HEK293T (cell line): ENCODE measurements at regions not wholly inside any gene's neighbourhood (a gene's known extent, or its start where the extent isn't known, plus 50 kb on each side); places are given as distances from the start of the nearest gene placed in this dataset.
"Not testable (repeated sequence)": the region's sequence is repeated elsewhere in the genome, so short reads cannot be mapped to it uniquely, and the experiment has no call there.

Experiments used
- ELF4 ChIP-seq: fragments of 450-650 bp; IDR thresholded peaks from 2 replicates; pipeline ENCODE4 v1.6.1; 2017; ENCODE audit warnings: antibody characterized with exemption
- FOXA1 ChIP-seq: fragments of 450-650 bp; IDR thresholded peaks from 2 replicates; pipeline ENCODE4 v1.6.1; 2016; ENCODE audit warnings: mild to moderate bottlenecking
- HDGF ChIP-seq: fragments of 450-650 bp; IDR thresholded peaks from 2 replicates; pipeline ENCODE4 v1.6.1; 2017; ENCODE audit warnings: antibody characterized with exemption, borderline replicate concordance
- L3MBTL2 ChIP-seq: fragments of 450-650 bp; conservative IDR thresholded peaks from 2 replicates; pipeline ENCODE4 v1.6.1; 2016; ENCODE audit warnings: mild to moderate bottlenecking
- LEF1 ChIP-seq: fragments of 450-650 bp; IDR thresholded peaks from 2 replicates; pipeline ENCODE4 v1.6.1; 2017; ENCODE audit warnings: mild to moderate bottlenecking, borderline replicate concordance
- SUZ12 ChIP-seq: fragments of 450-650 bp; IDR thresholded peaks from 2 replicates; pipeline ENCODE4 v1.6.1; 2016; ENCODE audit warnings: mild to moderate bottlenecking

GRCh38 chr2:54025463-54026075 lies 54.8 kb upstream of the PSME4 start:
- not testable (repeated sequence) for TF ChIP-seq LEF1, L3MBTL2, FOXA1, HDGF, ELF4, SUZ12
